Stimulated activated effector memory CD8-positive, alpha-beta T cell treated with anti-CD3 and anti-CD28 coated beads, Interleukin-12 subunit alpha, Interleukin-12 subunit beta, amount 100 ng/mL, for 72 hours (primary cell): ENCODE measurements at regions not wholly inside any gene's neighbourhood (a gene's known extent, or its start where the extent isn't known, plus 50 kb on each side); places are given as distances from the start of the nearest gene placed in this dataset.

Experiments
- ATAC-seq: fragments of 150-1000 bp; cut with Tn5 transposase; 2 replicates; pipeline ENCODE4 v1.10.0; 2021
- DNase-seq, 2 donors: peaks; one replicate each; pipeline ENCODE4 v3.0.0; 2021 to 2022; ENCODE audit warnings: low spot score in 2 of 2
- H3K27ac Mint-ChIP-seq: one replicate; pipeline ENCODE4 v1.8.0; 2022; ENCODE audit warnings: mild to moderate bottlenecking, mixed read lengths
- H3K36me3 Mint-ChIP-seq: one replicate; pipeline ENCODE4 v1.8.0; 2022; ENCODE audit warnings: mild to moderate bottlenecking, mixed read lengths
- H3K4me1 Mint-ChIP-seq: one replicate; pipeline ENCODE4 v1.8.0; 2022; ENCODE audit warnings: mixed read lengths
- H3K4me3 Mint-ChIP-seq: one replicate; pipeline ENCODE4 v1.8.0; 2022; ENCODE audit warnings: mild to moderate bottlenecking, mixed read lengths
- H3K9me3 Mint-ChIP-seq: one replicate; pipeline ENCODE4 v1.8.0; 2022; ENCODE audit warnings: mixed read lengths

GRCh38 chr9:92176068-92176799 lies 61.0 kb upstream of the SPTLC1 start:
- Mint-ChIP-seq H3K36me3 (no peaks in the 10 kb centered on the region), H3K27ac (peak overlapping the region; percentile 69), H3K9me3 (no peaks in the 10 kb centered on the region), H3K4me3 (no peak overlapping the region), H3K4me1 (no peaks in the 10 kb centered on the region)
- ATAC-seq (no peak), DNase-seq (no peak)

- DNase-seq = no peak
- Mint-ChIP-seq H3K36me3 (no peaks in the 10 kb centered on the region), H3K4me3 (no peak overlapping the region), H3K9me3 (no peaks in the 10 kb centered on the region), H3K4me1 (no peaks in the 10 kb centered on the region), H3K27ac (no peak overlapping the region)
- ATAC-seq = no peak
Observed at GRCh38 chr9:92175441-92175840, 60.2 kb upstream of the SPTLC1 start.

- Mint-ChIP-seq H3K27ac (no peak overlapping the region), H3K36me3 (no peaks in the 10 kb centered on the region), H3K4me3 (no peak overlapping the region), H3K4me1 (no peaks in the 10 kb centered on the region), H3K9me3 (no peaks in the 10 kb centered on the region)
- ATAC-seq = no peak
- DNase-seq = no peak
Observed at GRCh38 chr9:92173318-92173717, 58.1 kb upstream of the SPTLC1 start.

GRCh38 chr9:92171822-92172221 lies 56.6 kb upstream of the SPTLC1 start:
- Mint-ChIP-seq H3K4me1 (no peaks in the 10 kb centered on the region), H3K36me3 (no peaks in the 10 kb centered on the region), H3K9me3 (no peaks in the 10 kb centered on the region), H3K27ac (no peak overlapping the region), H3K4me3 (no peak overlapping the region)
- ATAC-seq (no peak), DNase-seq (no peak)

- DNase-seq = peak in 1 of 2 donors; percentile 45
- H3K4me1 Mint-ChIP-seq = no peaks in the 10 kb centered on the region
- no peak overlapping the region for H3K27ac Mint-ChIP-seq
- ATAC-seq = peak; percentile 5
- no peaks in the 10 kb centered on the region for H3K9me3 Mint-ChIP-seq
- H3K36me3 Mint-ChIP-seq = no peaks in the 10 kb centered on the region
- no peak overlapping the region for H3K4me3 Mint-ChIP-seq
Observed at GRCh38 chr9:92171281-92171680, 56.1 kb upstream of the SPTLC1 start.

- DNase-seq (no peak), ATAC-seq (peak; percentile 22)
- Mint-ChIP-seq H3K4me1 (no peaks in the 10 kb centered on the region), H3K36me3 (no peaks in the 10 kb centered on the region), H3K27ac (no peak overlapping the region), H3K9me3 (no peaks in the 10 kb centered on the region), H3K4me3 (no peak overlapping the region)
Observed at GRCh38 chr9:92170848-92171247, 55.6 kb upstream of the SPTLC1 start.

- DNase-seq (no peak), ATAC-seq (no peak)
- H3K9me3 Mint-ChIP-seq = peaks cover 17% of the 10 kb centered on the region
- no peak overlapping the region for H3K4me3 Mint-ChIP-seq
- no peak overlapping the region for H3K27ac Mint-ChIP-seq
- no peaks in the 10 kb centered on the region for H3K36me3 Mint-ChIP-seq
- H3K4me1 Mint-ChIP-seq = no peaks in the 10 kb centered on the region
Observed at GRCh38 chr9:92165484-92165883, 50.3 kb upstream of the SPTLC1 start.
